IPS-18a (cell line): ENCODE measurements at regions not wholly inside any gene's neighbourhood (a gene's known extent, or its start where the extent isn't known, plus 50 kb on each side); places are given as distances from the start of the nearest gene placed in this dataset.

Experiments used
- H3K27ac ChIP-seq: one replicate; pipeline ENCODE4 v1.5.1; 2013; ENCODE audit warnings: low read length
- H3K27me3 ChIP-seq: one replicate; pipeline ENCODE4 v1.6.1; 2013; ENCODE audit warnings: mild to moderate bottlenecking, low read length; ENCODE audit not compliant: control insufficient read depth, insufficient read depth
- H3K36me3 ChIP-seq: one replicate; pipeline ENCODE4 v1.6.1; 2013; ENCODE audit warnings: low read depth, low read length; ENCODE audit not compliant: control insufficient read depth
- H3K4me1 ChIP-seq: one replicate; pipeline ENCODE4 v1.6.1; 2013; ENCODE audit warnings: low read depth, low read length; ENCODE audit not compliant: control insufficient read depth
- H3K4me3 ChIP-seq: one replicate; pipeline ENCODE4 v1.5.1; 2013; ENCODE audit warnings: low read length
- H3K9ac ChIP-seq: one replicate; pipeline ENCODE4 v1.6.1; 2013; ENCODE audit warnings: mild to moderate bottlenecking, low read length, moderate library complexity
- H3K9me3 ChIP-seq: one replicate; pipeline ENCODE4 v1.6.1; 2013; ENCODE audit warnings: low read depth, low read length; ENCODE audit not compliant: control insufficient read depth

DNA sequence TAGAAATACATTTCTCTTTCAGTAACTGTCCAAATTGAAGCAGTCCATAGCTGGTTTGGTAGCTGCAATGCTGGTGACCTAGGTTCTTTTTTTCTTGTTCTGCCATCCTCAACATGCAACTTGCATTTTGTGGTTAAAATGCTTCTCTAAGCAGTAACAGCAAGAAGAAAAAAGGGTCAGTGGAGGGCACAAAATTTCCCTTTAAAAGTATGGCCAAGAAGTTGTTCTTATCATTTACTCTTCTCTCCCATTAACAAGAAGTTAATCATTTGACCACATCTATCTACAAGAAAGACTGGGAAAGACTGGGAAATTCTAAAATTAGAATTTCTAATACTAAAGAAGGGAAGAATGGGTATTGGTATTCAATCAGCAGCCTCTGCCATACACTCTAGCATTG, 569.9 kb downstream of the CPS1 start:
- no peaks in the 10 kb centered on the region for H3K9me3 ChIP-seq
- H3K4me1 ChIP-seq = no peaks in the 10 kb centered on the region
- H3K9ac ChIP-seq = no peak overlapping the region
- H3K27ac ChIP-seq = no peak overlapping the region
- H3K36me3 ChIP-seq = no peaks in the 10 kb centered on the region
- no peak overlapping the region for H3K4me3 ChIP-seq
- no peaks in the 10 kb centered on the region for H3K27me3 ChIP-seq

GRCh38 chr2:211127501-211127900, 571.1 kb downstream of the CPS1 start:
- no peaks in the 10 kb centered on the region for H3K4me1 ChIP-seq
- no peaks in the 10 kb centered on the region for H3K9me3 ChIP-seq
- no peaks in the 10 kb centered on the region for H3K27me3 ChIP-seq
- no peak overlapping the region for H3K27ac ChIP-seq
- H3K36me3 ChIP-seq = no peaks in the 10 kb centered on the region
- H3K4me3 ChIP-seq = no peak overlapping the region
- H3K9ac ChIP-seq = no peak overlapping the region

DNA sequence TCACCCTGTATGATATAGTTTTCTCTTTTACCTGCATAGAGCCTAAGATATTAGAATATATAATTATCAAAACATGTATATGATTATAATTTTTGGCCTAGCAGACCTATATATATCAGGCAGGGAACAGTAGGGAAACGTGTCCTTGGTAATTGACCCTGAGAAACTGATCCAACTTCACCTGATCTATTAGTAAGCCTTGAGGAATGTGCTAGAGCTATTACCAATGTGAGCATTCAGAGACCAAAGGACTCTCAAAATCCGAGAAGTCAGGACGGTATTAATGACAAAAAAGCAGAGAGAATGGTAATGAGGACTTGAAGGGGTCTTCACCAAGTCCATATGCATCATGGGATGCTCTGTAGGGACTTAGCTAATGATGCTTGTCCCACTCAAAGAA, 571.9 kb downstream of the CPS1 start:
- Histone ChIP-seq H3K27ac (no peak overlapping the region), H3K9ac (no peak overlapping the region), H3K36me3 (no peaks in the 10 kb centered on the region), H3K9me3 (no peaks in the 10 kb centered on the region), H3K4me1 (no peaks in the 10 kb centered on the region), H3K27me3 (no peaks in the 10 kb centered on the region), H3K4me3 (no peak overlapping the region)

- H3K27ac ChIP-seq = no peak overlapping the region
- no peaks in the 10 kb centered on the region for H3K4me1 ChIP-seq
Measured at GRCh38 chr2:211129798-211130197, 573.4 kb downstream of the CPS1 start.

DNA sequence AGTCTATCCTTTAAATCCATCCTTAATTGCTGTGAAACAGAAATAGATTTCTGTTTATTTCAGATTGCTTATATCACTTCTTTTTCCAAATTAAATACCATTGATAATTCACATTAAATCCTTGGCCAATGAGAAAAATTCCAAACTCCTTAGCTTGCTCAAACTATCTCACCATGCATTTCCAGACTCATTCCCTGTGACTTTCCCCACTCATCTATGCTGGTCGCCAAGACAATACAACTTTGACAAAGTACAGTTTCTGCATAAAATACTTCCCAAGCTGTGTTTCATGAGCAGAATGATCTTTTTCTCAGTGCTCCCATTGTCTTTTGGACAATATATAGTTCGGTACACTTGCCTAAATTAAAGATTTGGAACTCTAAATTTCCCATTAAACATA, 575.6 kb downstream of the CPS1 start:
- no peaks in the 10 kb centered on the region for H3K4me1 ChIP-seq
- H3K9ac ChIP-seq = no peak overlapping the region
- H3K27me3 ChIP-seq = no peaks in the 10 kb centered on the region
- no peak overlapping the region for H3K4me3 ChIP-seq
- H3K9me3 ChIP-seq = peaks cover 2% of the 10 kb centered on the region
- H3K36me3 ChIP-seq = no peaks in the 10 kb centered on the region
- H3K27ac ChIP-seq = no peak overlapping the region

More at GRCh38 chr2:211129798-211130197, 573.4 kb downstream of the CPS1 start:
- no peaks in the 10 kb centered on the region for H3K36me3 ChIP-seq
- H3K9me3 ChIP-seq = no peaks in the 10 kb centered on the region
- H3K9ac ChIP-seq = no peak overlapping the region
- no peak overlapping the region for H3K4me3 ChIP-seq
- no peaks in the 10 kb centered on the region for H3K27me3 ChIP-seq

DNA sequence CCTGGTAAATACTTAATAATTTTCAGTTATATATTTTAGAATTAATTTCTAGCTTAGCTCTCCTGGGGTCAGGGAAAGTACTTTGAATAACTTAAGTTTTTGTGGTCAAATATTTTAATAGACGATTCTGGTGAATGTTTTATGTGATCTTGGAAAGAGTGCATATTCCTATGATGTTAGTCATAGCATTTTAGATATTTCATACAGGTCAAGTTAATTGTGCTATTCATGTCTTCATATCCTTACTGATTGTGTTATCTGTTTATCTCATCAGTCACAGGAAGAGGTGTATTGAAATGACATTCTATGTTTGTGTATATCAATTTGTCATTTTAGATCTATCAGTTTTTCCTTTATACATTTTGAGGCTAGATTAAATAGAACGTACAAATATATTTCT, 576.2 kb downstream of the CPS1 start:
- Histone ChIP-seq H3K4me3 (no peak overlapping the region), H3K9me3 (peaks cover 2% of the 10 kb centered on the region), H3K4me1 (no peaks in the 10 kb centered on the region), H3K27me3 (no peaks in the 10 kb centered on the region), H3K9ac (no peak overlapping the region), H3K27ac (no peak overlapping the region), H3K36me3 (no peaks in the 10 kb centered on the region)

- H3K9ac ChIP-seq = no peak overlapping the region
- no peaks in the 10 kb centered on the region for H3K27me3 ChIP-seq
- H3K27ac ChIP-seq = no peak overlapping the region
- H3K9me3 ChIP-seq = peaks cover 2% of the 10 kb centered on the region
- H3K4me3 ChIP-seq = no peak overlapping the region
- H3K4me1 ChIP-seq = no peaks in the 10 kb centered on the region
- no peaks in the 10 kb centered on the region for H3K36me3 ChIP-seq
Measured at GRCh38 chr2:211133766-211134165, 577.4 kb downstream of the CPS1 start.

- Histone ChIP-seq H3K27me3 (no peaks in the 10 kb centered on the region), H3K27ac (no peak overlapping the region), H3K4me3 (no peak overlapping the region), H3K36me3 (no peaks in the 10 kb centered on the region), H3K9ac (no peak overlapping the region), H3K4me1 (no peaks in the 10 kb centered on the region), H3K9me3 (peaks cover 2% of the 10 kb centered on the region)
Measured at GRCh38 chr2:211138551-211138950, 582.2 kb downstream of the CPS1 start.

- H3K27ac ChIP-seq = no peak overlapping the region
- no peaks in the 10 kb centered on the region for H3K27me3 ChIP-seq
- no peaks in the 10 kb centered on the region for H3K9me3 ChIP-seq
- no peak overlapping the region for H3K4me3 ChIP-seq
- no peaks in the 10 kb centered on the region for H3K4me1 ChIP-seq
- no peak overlapping the region for H3K9ac ChIP-seq
- no peaks in the 10 kb centered on the region for H3K36me3 ChIP-seq
Measured at GRCh38 chr2:211141646-211142045, 585.2 kb downstream of the CPS1 start.

- H3K27ac ChIP-seq = no peak overlapping the region
- H3K9ac ChIP-seq = no peak overlapping the region
- H3K9me3 ChIP-seq = no peaks in the 10 kb centered on the region
- no peaks in the 10 kb centered on the region for H3K4me1 ChIP-seq
- no peaks in the 10 kb centered on the region for H3K27me3 ChIP-seq
- no peak overlapping the region for H3K4me3 ChIP-seq
- H3K36me3 ChIP-seq = no peaks in the 10 kb centered on the region
Measured at GRCh38 chr2:211144078-211144477, 587.7 kb downstream of the CPS1 start.

- Histone ChIP-seq H3K27me3 (no peaks in the 10 kb centered on the region), H3K4me1 (no peaks in the 10 kb centered on the region), H3K9ac (no peak overlapping the region), H3K9me3 (no peaks in the 10 kb centered on the region), H3K36me3 (no peaks in the 10 kb centered on the region), H3K4me3 (no peak overlapping the region), H3K27ac (no peak overlapping the region)
Measured at GRCh38 chr2:211144974-211145665, 588.7 kb downstream of the CPS1 start.

GRCh38 chr2:211149731-211150130, 593.3 kb downstream of the CPS1 start:
- no peaks in the 10 kb centered on the region for H3K36me3 ChIP-seq

More at GRCh38 chr2:211149731-211150130, 593.3 kb downstream of the CPS1 start:
- H3K27ac ChIP-seq = no peak overlapping the region
- H3K4me3 ChIP-seq = no peak overlapping the region
- H3K27me3 ChIP-seq = no peaks in the 10 kb centered on the region
- no peak overlapping the region for H3K9ac ChIP-seq
- no peaks in the 10 kb centered on the region for H3K9me3 ChIP-seq
- no peaks in the 10 kb centered on the region for H3K4me1 ChIP-seq
